Astrocyte (in vitro differentiated cells and primary cell): ENCODE measurements at regions not wholly inside any gene's neighbourhood (a gene's known extent, or its start where the extent isn't known, plus 50 kb on each side); places are given as distances from the start of the nearest gene placed in this dataset.
"Not testable (repeated sequence)": the region's sequence is repeated elsewhere in the genome, so short reads cannot be mapped to it uniquely, and the experiment has no call there.

Experiments
- EZH2 ChIP-seq: IDR thresholded peaks from 2 replicates; pipeline ENCODE4 v1.6.1; 2012; ENCODE audit warnings: mild to moderate bottlenecking, low read length, inconsistent platforms; ENCODE audit not compliant: insufficient read depth
- TF ChIP-seq, protein P1 (sequence below): IDR thresholded peaks from 2 replicates; pipeline ENCODE4 v1.5.1; 2011; ENCODE audit warnings: low read depth, mild to moderate bottlenecking, inconsistent platforms, low read length, moderate library complexity; ENCODE audit not compliant: insufficient read depth

DNA sequence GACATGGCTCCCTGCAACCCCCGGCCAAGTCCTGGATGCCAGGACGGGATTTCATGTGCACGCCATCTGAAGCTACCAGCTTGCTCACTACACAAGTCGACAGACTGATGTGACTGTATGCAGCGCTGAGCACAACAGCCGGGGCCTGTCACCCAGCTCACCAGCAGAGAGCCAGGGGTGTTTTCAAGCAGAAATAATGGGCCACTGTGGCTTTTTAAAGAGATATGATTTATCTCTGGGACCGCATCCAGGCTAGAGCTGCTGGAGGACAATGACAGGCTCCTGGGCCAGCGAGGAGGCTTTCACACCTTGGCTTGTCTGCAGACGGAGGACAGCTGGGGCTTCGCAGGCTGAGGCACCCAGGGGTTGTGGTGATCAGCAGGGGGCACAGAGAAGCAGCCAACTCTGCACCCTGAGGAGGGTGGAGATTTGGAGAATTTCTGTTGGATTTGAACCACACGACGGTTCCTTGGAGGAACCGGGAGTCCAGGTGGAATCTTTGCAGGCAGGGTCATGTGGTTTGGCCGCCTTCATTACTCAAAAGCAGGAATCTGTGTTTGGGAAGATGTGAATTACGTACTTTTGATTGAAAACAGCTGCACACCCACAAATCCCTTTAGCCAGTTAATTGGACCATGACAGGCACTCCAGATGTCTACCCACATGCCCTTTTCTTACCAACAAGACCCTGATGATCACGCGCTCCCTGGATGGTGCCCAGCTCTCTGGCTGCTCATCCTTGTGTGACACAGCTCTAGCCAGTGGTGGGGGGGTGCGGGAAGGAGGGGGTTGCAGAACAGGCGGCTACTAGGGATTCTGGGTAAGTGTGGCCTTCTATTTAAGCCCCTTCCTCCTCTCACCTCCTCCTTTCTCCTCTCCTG is 430.6 kb downstream of the PREX1 start:
- TF ChIP-seq, protein P1, sequence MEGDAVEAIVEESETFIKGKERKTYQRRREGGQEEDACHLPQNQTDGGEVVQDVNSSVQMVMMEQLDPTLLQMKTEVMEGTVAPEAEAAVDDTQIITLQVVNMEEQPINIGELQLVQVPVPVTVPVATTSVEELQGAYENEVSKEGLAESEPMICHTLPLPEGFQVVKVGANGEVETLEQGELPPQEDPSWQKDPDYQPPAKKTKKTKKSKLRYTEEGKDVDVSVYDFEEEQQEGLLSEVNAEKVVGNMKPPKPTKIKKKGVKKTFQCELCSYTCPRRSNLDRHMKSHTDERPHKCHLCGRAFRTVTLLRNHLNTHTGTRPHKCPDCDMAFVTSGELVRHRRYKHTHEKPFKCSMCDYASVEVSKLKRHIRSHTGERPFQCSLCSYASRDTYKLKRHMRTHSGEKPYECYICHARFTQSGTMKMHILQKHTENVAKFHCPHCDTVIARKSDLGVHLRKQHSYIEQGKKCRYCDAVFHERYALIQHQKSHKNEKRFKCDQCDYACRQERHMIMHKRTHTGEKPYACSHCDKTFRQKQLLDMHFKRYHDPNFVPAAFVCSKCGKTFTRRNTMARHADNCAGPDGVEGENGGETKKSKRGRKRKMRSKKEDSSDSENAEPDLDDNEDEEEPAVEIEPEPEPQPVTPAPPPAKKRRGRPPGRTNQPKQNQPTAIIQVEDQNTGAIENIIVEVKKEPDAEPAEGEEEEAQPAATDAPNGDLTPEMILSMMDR, result not testable (repeated sequence)
- TF ChIP-seq EZH2, result not testable (repeated sequence)
